ENCODE measurements at regions not wholly inside any gene's neighbourhood (a gene's known extent, or its start where the extent isn't known, plus 50 kb on each side); places are given as distances from the start of the nearest gene placed in this dataset.

GRCh38 chr10:98326621-98327027 lies 58.6 kb upstream of the LOXL4 start:
- no peak for TF ChIP-seq REST (IDR thresholded peaks at IDR 0.05; ENCODE audit: borderline replicate concordance)
- no peak for TF ChIP-seq REST (CRISPR knock-in tag; IDR thresholded peaks at IDR 0.05; ENCODE audit: low read depth)
- no peak for TF ChIP-seq FOXP1 (CRISPR knock-in tag; IDR thresholded peaks at IDR 0.05)
